NB4 (cell line): ENCODE measurements at regions not wholly inside any gene's neighbourhood (a gene's known extent, or its start where the extent isn't known, plus 50 kb on each side); places are given as distances from the start of the nearest gene placed in this dataset.

ENCODE experiments used
- DNase-seq: peaks from one replicate; pipeline ENCODE4 v3.0.0; 2010; ENCODE audit warnings: low read depth
- H3K4me3 ChIP-seq: one replicate; pipeline ENCODE4 v1.5.1; 2011; ENCODE audit warnings: mild to moderate bottlenecking, low read depth, low read length, moderate library complexity
- CTCF ChIP-seq: IDR thresholded peaks from one replicate; pipeline ENCODE4 v1.5.1; 2012; ENCODE audit warnings: low read depth, low read length
- MYC ChIP-seq: IDR thresholded peaks from 2 replicates; pipeline ENCODE4 v1.6.1; 2011; ENCODE audit warnings: low read depth, low read length
- POLR2A ChIP-seq: IDR thresholded peaks from 2 replicates; pipeline ENCODE4 v1.6.1; 2011; ENCODE audit warnings: mild to moderate bottlenecking; ENCODE audit not compliant: insufficient read length; ENCODE audit errors: extremely low read depth
- TF ChIP-seq, protein P1 (sequence below): IDR thresholded peaks from 2 replicates; pipeline ENCODE4 v1.6.1; 2011; ENCODE audit warnings: low read depth, low read length

DNA sequence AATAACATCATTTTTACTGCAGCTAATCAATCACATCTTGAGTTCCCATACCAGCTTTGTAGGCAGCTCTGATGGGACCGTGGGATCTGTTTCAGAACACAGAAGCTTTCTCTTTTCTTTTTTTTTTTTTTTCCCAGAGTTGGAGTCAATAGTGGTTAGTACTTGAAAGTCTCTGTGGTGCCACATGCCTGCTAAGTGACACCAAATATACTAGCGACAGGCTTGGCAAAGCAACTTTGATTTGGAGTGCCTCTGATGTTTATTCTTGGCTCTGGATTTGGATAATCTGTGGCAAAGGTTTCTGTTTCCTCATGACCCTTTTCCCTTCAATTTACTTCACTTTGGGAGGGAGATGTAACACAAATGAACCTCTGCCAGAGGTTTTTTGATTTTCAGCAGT lies 681.4 kb upstream of the TENM4 start:
- DNase-seq, result no peak
- TF ChIP-seq, protein P1, sequence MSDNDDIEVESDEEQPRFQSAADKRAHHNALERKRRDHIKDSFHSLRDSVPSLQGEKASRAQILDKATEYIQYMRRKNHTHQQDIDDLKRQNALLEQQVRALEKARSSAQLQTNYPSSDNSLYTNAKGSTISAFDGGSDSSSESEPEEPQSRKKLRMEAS, result no peak
- TF ChIP-seq CTCF, result no peak
- no peak for TF ChIP-seq POLR2A
- TF ChIP-seq MYC, result no peak
- no peak overlapping the region for H3K4me3 ChIP-seq

DNA sequence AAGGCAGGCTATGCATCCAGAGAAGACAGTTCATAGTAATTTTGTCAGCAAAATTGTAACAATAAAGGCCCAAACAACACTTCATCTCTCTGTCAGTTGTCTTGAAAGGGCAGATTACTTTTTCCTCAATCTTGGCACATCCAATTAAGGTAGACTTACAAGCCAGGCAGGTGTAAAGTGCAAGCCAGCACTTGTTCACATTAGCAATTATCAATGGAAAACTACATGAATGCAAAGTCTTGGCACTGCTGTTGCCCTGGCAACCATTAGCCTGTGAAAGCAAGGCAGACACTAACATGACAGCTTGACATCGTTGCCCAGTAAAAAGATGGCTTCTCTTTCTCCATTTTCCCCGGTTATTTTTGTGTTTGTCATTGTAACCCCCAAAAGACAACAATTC lies 677.2 kb upstream of the TENM4 start:
- H3K4me3 ChIP-seq, result no peak overlapping the region
- TF ChIP-seq POLR2A (no peak), MYC (no peak), CTCF (no peak)
- TF ChIP-seq, protein P1, result no peak
- no peak for DNase-seq

DNA sequence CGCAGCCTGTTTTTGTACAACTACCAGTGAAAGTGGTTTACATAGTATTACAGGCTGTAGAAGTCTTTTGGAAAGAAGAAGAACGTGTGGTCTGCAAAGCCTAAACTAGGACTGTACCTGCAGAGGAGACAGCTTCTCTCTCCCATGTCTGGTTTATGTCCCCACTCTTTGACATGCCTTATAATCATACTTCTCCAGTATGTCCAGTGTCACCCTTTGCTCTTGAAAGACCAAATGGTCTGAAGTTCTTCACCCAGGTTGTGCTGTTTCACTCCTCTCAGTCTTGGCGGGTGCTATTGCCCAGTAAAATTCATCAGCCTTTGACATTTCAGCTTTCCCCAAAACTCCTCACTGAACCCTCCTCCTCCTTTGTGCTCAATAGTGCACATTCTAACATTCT lies 676.0 kb upstream of the TENM4 start:
- no peak for TF ChIP-seq POLR2A
- TF ChIP-seq, protein P1, result no peak
- no peak for TF ChIP-seq MYC
- no peak for TF ChIP-seq CTCF
- no peak for DNase-seq
- no peak overlapping the region for H3K4me3 ChIP-seq

GRCh38 chr11:80109652-80110051 lies 668.8 kb upstream of the TENM4 start:
- DNase-seq, result no peak
- no peak for TF ChIP-seq POLR2A
- TF ChIP-seq MYC, result no peak
- TF ChIP-seq, protein P1, result no peak
- no peak for TF ChIP-seq CTCF
- H3K4me3 ChIP-seq, result no peak overlapping the region

DNA sequence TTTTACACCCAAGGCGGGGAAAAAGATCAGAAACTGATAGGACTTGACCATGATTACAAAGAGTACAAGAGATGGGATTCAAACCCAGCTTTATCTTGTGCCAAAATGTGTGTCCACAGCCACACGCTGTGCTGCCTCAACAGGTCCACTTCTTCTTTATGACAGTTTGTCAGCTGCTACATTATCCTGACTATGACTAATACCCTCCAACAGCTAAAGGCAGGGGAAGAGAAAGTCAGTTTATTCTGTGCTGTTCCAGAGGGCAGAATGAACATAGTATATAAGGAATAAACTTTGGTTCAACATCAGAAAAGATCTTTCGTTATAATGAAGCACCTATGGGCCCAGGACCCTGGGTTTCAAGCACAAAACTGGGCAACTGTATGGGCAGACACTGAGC lies 668.2 kb upstream of the TENM4 start:
- DNase-seq, result no peak
- TF ChIP-seq, protein P1, result no peak
- no peak for TF ChIP-seq POLR2A
- TF ChIP-seq MYC, result no peak
- no peak for TF ChIP-seq CTCF
- no peak overlapping the region for H3K4me3 ChIP-seq

DNA sequence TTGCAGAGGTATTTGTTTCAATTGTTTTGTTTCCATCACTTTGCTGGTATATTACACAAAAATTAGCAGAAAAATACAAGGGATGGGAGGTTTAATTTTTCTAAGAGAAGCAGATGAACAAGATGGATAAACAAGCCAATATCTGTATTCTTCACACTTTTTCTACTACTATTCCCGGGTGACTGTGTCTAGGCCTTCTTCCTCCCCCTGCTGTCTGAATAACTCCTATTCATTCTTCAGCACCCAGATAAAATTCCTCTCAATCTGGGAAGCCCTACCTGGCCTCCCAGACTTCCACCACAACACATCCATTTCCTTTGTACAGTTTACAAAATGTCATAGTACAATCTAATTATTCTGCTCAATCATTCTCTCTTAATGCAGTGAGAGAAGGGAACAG lies 666.6 kb upstream of the TENM4 start:
- no peak overlapping the region for H3K4me3 ChIP-seq
- TF ChIP-seq MYC, result no peak
- no peak for TF ChIP-seq POLR2A
- TF ChIP-seq, protein P1, result no peak
- TF ChIP-seq CTCF, result no peak
- no peak for DNase-seq
